Adrenal gland (tissue), 9 donors: ENCODE measurements at regions not wholly inside any gene's neighbourhood (a gene's known extent, or its start where the extent isn't known, plus 50 kb on each side); places are given as distances from the start of the nearest gene placed in this dataset.
"Not testable (repeated sequence)": the region's sequence is repeated elsewhere in the genome, so short reads cannot be mapped to it uniquely, and the experiment has no call there.

Experiments
- DNase-seq, 7 donors: peaks; one replicate each; pipeline ENCODE4 v3.0.0-alpha.2; 2019 to 2020
- H3K27ac ChIP-seq, 5 donors: fragments of 200-600 bp; sonication (generic) in 4 of 5; 1 replicate in 3 of 5; 2 replicates in 2 of 5; pipeline versions ENCODE4 v1.5.1 to v1.8.0; 2016 to 2020; ENCODE audit warnings: mild to moderate bottlenecking in 1 of 5
- H3K27me3 ChIP-seq: fragments of 200-600 bp; 2 replicates; pipeline ENCODE4 v1.8.0; 2021
- H3K36me3 ChIP-seq, 2 donors: fragments of 200-600 bp; replicated peaks in 1 of 2; 1 replicate in 1 of 2; 2 replicates in 1 of 2; pipeline versions ENCODE4 v1.5.1 to v1.8.0; 2018 to 2022
- H3K4me1 ChIP-seq, 2 donors: fragments of 200-600 bp; replicated peaks in 1 of 2; 1 replicate in 1 of 2; 2 replicates in 1 of 2; pipeline versions ENCODE4 v1.5.1 to v1.8.0; 2018 to 2021
- H3K4me3 ChIP-seq, 4 donors: fragments of 200-600 bp; sonication (generic) in 3 of 4; one replicate each; pipeline ENCODE4 v1.5.1; 2016 to 2018
- H3K9me3 ChIP-seq, 3 donors: fragments of 200-600 bp; sonication (generic) in 1 of 3; replicated peaks in 1 of 3; 1 replicate in 2 of 3; 2 replicates in 1 of 3; pipeline versions ENCODE4 v1.5.1 to v1.8.0; 2016 to 2021
- POLR2A ChIP-seq, 2 donors: fragments of 450-650 bp; IDR thresholded peaks; one replicate each; pipeline ENCODE4 v1.6.1; 2017; ENCODE audit warnings: antibody characterized with exemption in 2 of 2, mild to moderate bottlenecking in 2 of 2, moderate library complexity in 1 of 2
- WGBS, 4 donors: extraction: QIAGEN DNeasy Blood & Tissue Kit in 2 of 4; methylation state at CpG; one replicate each; pipeline versions ENCODE4 v1.1.5 to v1.1.7; 2013 to 2017; 5-methylcytosine and 5-hydroxymethylcytosine counted together
- intact Hi-C, 2 donors: fragments of 100-400 bp; cut with DNase I; formaldehyde crosslinking; loops; one replicate each; pipeline versions ENCODE4 v1.14.1 to v1.15.0; 2022 to 2023
- TF ChIP-seq, protein P1 (sequence below), 6 experiments: fragments of 450-650 bp in 4 of 6; fragments of 200-600 bp in 2 of 6; sonication (generic) in 1 of 6; IDR thresholded peaks; 1 replicate in 5 of 6; 2 replicates in 1 of 6; pipeline versions ENCODE4 v1.5.1 to v1.8.0; 2016 to 2021; ENCODE audit warnings: antibody characterized with exemption in 6 of 6, mild to moderate bottlenecking in 2 of 6, moderate library complexity in 1 of 6
- donor health status: healthy with polysubstance abuse.
- donor health status: Bipolar disorder and iron deficiency.
- donor health status: DM: yes; HTN: yes; CAD: no.
- donor health status: DM: no; HTN: no; CAD: no.
- donor health status: DM: no; HTN: no; CAD: no.

DNA sequence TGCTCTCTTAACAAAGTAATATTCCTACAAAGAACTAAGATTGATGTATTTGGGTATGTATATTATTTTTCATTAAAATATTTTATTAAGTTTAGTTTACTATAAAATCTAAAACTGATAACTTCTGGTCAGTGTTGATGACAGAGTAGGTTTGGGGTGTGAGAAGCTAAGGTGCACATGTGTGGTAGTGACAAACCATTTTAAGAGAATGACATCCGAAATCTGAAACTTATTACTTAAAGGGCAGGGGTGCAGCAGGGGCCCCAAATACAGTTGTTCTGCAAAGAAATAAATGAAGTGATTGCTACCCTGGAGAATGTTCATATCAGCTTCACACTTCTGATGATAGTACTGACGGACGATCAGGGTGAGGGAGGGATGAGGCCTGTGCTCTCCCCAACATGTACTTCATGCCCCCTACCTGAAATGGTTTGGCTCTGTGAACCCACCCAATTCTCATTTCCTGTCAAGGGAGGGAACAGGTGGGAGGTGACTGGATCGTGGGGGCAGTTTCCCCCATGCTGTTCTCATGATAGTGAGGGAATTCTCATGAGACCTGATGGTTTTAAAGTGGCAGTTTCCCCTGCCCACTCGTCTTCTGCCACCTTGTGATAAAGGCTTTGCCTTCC is 125.3 kb upstream of the RFX3 start:
- H3K36me3 ChIP-seq: no peaks in the 10 kb centered on the region
- no peak overlapping the region for H3K4me3 ChIP-seq
- DNase-seq: no peak
- WGBS, 4 donors: 71 to 77% (median 73%) methylated on average over 5 of the region's 5 CpGs
- no peaks in the 10 kb centered on the region for H3K4me1 ChIP-seq
- H3K9me3 ChIP-seq: no peaks in the 10 kb centered on the region
- no peak overlapping the region for H3K27ac ChIP-seq
- TF ChIP-seq, protein P1, sequence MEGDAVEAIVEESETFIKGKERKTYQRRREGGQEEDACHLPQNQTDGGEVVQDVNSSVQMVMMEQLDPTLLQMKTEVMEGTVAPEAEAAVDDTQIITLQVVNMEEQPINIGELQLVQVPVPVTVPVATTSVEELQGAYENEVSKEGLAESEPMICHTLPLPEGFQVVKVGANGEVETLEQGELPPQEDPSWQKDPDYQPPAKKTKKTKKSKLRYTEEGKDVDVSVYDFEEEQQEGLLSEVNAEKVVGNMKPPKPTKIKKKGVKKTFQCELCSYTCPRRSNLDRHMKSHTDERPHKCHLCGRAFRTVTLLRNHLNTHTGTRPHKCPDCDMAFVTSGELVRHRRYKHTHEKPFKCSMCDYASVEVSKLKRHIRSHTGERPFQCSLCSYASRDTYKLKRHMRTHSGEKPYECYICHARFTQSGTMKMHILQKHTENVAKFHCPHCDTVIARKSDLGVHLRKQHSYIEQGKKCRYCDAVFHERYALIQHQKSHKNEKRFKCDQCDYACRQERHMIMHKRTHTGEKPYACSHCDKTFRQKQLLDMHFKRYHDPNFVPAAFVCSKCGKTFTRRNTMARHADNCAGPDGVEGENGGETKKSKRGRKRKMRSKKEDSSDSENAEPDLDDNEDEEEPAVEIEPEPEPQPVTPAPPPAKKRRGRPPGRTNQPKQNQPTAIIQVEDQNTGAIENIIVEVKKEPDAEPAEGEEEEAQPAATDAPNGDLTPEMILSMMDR (IDR thresholded peaks at IDR 0.05): no peak
- TF ChIP-seq POLR2A (IDR thresholded peaks at IDR 0.05): no peak
- no peaks in the 10 kb centered on the region for H3K27me3 ChIP-seq
- intact Hi-C loops: no loop called here

DNA sequence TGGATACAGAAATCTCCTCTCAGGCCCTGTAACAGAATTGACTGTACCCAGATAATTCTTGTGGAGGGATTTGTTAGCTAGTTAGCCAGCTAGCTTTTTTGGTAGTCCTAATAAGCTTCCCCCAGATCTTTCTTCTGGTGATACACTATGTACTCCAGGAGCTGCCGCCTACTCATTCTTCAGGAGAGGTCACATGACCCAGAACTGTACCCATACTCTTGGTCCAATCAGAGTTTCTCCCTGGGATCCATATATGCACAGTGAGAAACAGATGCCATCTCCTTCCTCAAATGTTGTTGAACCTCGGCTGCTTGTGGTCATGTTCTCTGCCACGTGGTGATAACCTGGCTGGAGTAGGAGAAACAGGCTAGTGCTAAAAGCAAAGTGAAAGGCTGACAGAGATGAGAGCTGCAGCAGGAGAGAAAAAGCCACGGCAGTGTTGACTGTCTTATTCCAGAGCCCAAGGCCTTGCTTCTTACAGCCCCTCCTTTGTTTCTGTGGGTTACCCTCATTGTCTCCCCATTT is 123.0 kb upstream of the RFX3 start:
- Histone ChIP-seq H3K27ac (no peak overlapping the region), H3K36me3 (no peaks in the 10 kb centered on the region), H3K4me3 (no peak overlapping the region), H3K4me1 (no peaks in the 10 kb centered on the region), H3K27me3 (no peaks in the 10 kb centered on the region), H3K9me3 (no peaks in the 10 kb centered on the region)
- intact Hi-C loops: no loop called here
- 75 to 97% (median 84%) methylated on average over 4 of the region's 4 CpGs for WGBS, 4 donors
- no peak for TF ChIP-seq POLR2A (IDR thresholded peaks at IDR 0.05)
- TF ChIP-seq, protein P1 (IDR thresholded peaks at IDR 0.05): no peak
- no peak for DNase-seq

DNA sequence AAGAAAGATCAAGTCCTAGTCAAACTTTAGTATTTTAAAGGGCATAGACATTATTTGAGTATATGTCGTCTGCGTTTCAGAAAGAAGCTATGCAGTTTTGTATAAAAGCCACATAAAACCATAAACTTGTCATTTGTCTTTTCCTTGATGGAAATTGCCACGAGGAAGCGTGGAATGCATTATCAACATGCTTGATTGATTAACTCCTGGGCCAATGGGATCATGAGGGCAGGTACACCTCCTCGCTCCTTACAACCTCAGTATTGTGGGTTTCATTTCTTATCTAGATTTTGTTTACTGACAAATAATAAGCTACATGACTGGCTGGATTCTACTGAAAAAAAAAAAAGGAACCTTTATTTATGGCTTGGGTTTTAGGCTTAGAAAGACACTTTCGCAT is 122.5 kb upstream of the RFX3 start:
- DNase-seq: no peak
- no peaks in the 10 kb centered on the region for H3K27me3 ChIP-seq
- H3K9me3 ChIP-seq: no peaks in the 10 kb centered on the region
- no peaks in the 10 kb centered on the region for H3K4me1 ChIP-seq
- 85 to 92% (median 88%) methylated on average over 6 of the region's 6 CpGs for WGBS, 4 donors
- intact Hi-C loops: no loop called here
- H3K27ac ChIP-seq: no peak overlapping the region
- no peak overlapping the region for H3K4me3 ChIP-seq
- no peak for TF ChIP-seq POLR2A (IDR thresholded peaks at IDR 0.05)
- H3K36me3 ChIP-seq: no peaks in the 10 kb centered on the region

DNA sequence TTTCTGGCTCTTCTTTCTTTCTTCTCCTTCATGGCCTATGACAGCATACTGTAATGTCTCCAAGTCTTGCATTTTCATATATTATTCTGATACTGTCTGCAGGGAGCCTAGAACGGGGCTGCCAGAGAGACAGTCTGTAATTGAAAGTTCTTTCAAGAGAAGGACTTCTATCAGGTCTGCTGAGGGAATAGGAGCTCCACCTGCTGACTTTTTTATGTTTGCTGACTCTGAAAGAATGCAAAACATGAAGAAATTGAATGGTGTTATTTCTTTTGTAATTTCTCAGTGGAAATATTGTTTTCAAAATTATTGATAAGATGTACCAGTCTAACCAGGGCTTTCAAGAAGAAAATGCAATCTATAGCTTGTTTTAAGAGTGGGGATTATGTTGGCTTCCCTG is 121.9 kb upstream of the RFX3 start:
- intact Hi-C loops: no loop called here
- TF ChIP-seq POLR2A (IDR thresholded peaks at IDR 0.05): no peak
- TF ChIP-seq, protein P1 (IDR thresholded peaks at IDR 0.05): no peak
- Histone ChIP-seq H3K4me1 (no peaks in the 10 kb centered on the region), H3K27ac (no peak overlapping the region), H3K4me3 (no peak overlapping the region), H3K27me3 (no peaks in the 10 kb centered on the region), H3K36me3 (no peaks in the 10 kb centered on the region), H3K9me3 (no peaks in the 10 kb centered on the region)
- WGBS, 4 donors: 60 to 89% (median 76%) methylated on average over 1 of the region's 1 CpG
- DNase-seq: no peak

DNA sequence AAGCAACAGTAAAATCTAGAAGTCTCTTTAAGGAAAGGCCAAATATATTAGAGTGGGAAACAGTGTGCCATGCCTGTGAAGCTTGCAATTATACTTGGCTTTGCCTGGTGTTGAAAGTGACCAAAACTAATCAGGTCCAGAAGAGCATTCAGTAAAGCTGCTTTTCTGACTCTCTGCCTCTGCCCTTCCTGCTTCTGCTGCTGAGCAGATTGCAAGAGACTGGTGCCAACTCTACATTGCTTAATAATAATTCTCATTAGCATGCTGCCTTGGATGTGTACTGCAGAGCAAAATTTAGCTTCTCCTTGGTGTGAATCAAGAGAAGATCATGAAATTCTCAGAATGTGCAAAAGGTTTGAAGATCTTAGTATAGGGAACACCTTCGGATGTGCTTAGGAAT is 120.4 kb upstream of the RFX3 start:
- intact Hi-C loops: no loop called here
- DNase-seq: no peak
- no peaks in the 10 kb centered on the region for H3K27me3 ChIP-seq
- H3K9me3 ChIP-seq: no peaks in the 10 kb centered on the region
- H3K4me3 ChIP-seq: no peak overlapping the region
- WGBS, 4 donors: 64 to 91% (median 87%) methylated on average over 1 of the region's 1 CpG
- no peak overlapping the region for H3K27ac ChIP-seq
- no peaks in the 10 kb centered on the region for H3K4me1 ChIP-seq
- no peak for TF ChIP-seq POLR2A (IDR thresholded peaks at IDR 0.05)
- no peaks in the 10 kb centered on the region for H3K36me3 ChIP-seq

DNA sequence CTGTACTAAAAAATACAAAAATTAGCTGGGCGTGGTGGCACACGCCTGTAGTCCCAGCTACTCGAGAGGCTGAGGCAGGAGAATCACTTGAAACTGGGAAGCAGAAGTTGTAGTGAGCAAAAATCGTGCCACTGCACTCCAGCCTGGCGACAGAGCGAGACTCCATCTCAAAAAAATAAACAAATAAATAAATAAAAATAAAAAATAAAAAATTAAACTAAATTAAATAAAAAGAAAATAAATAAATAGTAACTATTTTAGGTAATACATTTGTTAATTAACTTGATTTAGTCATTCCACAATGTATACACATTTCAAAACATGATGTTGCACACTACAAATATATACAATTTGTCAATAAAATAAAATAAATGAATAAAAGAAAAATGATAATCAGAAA is 116.3 kb upstream of the RFX3 start:
- H3K36me3 ChIP-seq, H3K9me3 ChIP-seq, DNase-seq, H3K27me3 ChIP-seq, H3K4me1 ChIP-seq, H3K4me3 ChIP-seq, intact Hi-C loops, H3K27ac ChIP-seq: not testable (repeated sequence)
- 94 to 96% (median 96%) methylated on average over 6 of the region's 6 CpGs for WGBS, 4 donors
